HG03066 (cell line): ENCODE measurements at regions not wholly inside any gene's neighbourhood (a gene's known extent, or its start where the extent isn't known, plus 50 kb on each side); places are given as distances from the start of the nearest gene placed in this dataset.

Experiments used
- ATAC-seq: cut with Tn5 transposase; IDR thresholded peaks from one replicate; pipeline ENCODE4 v1.9.1; 2021; ENCODE audit warnings: low read depth; ENCODE audit not compliant: unreplicated experiment

- no peak for ATAC-seq
Observed at GRCh38 chr7:15947754-15948153, 261.3 kb upstream of the MEOX2 start.

DNA sequence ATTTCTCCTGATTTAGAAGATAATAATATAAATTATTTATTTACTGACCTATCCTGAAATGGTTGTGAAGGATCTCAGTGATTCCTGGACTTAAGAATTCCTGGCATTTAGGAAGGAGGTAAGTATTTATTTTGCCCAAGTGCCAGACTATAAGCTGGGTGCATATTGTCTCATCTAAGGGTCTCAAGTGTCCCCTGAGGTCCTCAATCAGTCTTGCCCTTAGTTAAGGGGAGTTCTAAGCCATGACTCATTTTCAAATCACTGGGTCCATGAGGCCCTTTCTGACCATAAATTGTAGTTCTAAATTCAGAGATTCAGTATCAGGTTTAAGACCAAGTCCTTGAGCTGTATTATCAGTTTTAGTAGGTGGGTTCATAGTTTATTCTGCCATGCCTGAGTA is 251.6 kb upstream of the MEOX2 start:
- ATAC-seq: no peak

- no peak for ATAC-seq
Observed at GRCh38 chr7:15937571-15937970, 251.1 kb upstream of the MEOX2 start.

DNA sequence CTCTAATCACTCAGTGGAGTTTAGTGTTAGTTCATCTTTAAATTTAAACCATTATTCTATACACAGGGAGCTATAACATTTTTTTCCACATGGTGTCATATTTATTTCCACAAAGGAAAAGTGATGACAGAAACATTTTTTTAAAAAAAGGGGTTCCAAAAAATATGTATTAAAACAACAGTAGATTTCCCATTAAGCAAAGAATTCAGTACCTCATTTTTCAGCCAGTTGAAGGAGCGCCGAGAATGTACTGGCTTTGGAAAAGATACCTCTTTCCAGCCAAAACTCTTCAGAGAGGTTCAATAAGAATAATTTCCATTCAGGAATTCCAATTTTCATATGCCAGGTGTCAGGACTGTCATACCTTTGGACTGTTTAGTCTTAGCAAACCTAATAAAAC is 250.5 kb upstream of the MEOX2 start:
- ATAC-seq: no peak

DNA sequence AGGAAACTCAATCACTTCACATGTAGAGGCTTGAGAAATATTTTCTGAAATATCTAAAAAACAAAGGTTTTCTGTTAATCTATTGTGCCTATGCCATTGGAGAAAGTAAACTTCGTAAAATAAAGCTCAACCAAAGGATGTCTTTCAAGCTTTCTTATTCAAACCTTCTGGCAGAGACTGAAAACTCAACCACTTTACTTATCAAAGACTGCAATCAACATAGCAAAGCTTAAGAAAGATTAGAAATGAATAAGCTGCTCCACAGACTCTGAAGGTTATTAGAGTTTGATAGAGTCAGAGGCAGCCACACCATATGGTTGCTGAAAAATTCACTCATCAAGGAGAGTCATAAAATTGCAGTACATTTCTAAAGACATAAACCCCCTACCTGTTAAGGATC is 245.8 kb upstream of the MEOX2 start:
- ATAC-seq: no peak

DNA sequence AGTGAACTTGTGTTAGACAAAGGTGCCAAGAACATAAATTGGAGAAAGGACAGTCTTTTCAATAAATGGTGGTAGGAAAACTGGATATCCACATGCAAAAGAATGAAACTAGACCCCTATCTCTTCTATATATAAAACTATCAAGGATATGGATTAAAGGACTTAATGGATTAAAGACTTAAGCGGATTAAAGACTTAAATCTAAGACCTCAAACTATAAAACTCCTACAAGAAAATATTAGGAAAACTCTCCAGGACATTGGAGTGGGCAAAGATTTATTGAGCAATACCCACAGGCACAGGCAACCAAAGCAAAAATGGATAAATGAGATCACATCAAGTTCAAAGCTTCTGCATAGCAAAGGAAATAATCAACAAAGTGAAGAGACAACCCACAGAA is 242.9 kb upstream of the MEOX2 start:
- ATAC-seq: no peak

DNA sequence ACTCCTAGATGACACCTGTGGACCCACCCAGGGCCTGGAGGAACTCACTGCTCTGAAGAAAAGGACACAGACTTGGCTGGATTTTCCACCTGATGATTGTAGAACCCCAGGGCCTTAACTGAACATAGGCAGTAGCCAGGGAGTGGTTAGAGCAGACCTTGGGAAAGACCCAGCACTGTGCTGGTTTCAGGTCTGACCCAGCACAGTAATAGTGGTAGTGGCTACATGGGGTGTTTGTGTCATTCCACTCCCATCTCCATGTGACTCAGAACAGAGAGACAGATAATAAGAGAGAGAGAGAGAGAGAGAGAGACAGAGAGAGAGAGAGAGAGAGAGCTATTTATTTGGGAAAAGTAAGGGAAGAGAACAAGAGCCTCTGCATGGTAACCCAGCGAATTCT is 239.1 kb upstream of the MEOX2 start:
- ATAC-seq: no peak

- ATAC-seq: no peak
Observed at GRCh38 chr7:15924910-15925309, 238.4 kb upstream of the MEOX2 start.

DNA sequence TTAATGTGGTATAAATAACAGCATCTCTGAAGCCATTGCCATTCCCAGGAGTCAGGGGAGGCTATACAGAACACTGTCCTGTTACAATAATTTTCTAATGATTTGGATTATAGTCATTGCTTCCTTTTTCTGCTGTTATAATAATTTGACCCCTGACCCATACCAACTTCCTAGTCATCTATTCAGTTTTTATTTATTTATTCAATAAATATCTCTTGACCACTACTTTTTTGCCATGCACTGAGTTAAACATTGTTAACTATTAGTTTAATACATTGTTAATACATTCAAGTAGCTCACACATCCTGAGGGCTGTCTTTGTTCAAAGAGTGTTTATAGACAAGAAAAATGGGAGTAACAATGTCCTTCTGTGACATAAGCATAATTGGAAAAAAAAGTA is 235.5 kb upstream of the MEOX2 start:
- no peak for ATAC-seq

GRCh38 chr7:15921576-15921975 is 235.1 kb upstream of the MEOX2 start:
- ATAC-seq: no peak

DNA sequence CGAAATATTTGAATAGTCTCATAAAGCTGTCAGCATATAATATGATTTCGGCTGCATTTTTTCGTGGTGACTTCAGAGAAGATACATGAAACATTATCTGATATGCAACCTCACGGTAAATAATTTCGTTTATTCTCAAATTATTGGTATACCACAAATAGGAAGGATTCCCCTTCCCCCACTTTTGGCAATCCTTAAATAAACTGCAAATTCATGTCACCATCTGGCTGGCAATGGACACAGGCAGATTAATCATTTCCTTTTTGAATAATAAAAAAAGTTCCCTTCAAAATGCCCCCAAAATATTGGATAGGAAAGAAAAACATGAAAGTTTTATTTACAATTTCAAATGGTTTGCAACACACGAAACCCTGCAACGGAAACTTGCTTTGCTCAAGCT is 234.5 kb upstream of the MEOX2 start:
- no peak for ATAC-seq

- ATAC-seq: no peak
Observed at GRCh38 chr7:15916681-15917380, 230.3 kb upstream of the MEOX2 start.

DNA sequence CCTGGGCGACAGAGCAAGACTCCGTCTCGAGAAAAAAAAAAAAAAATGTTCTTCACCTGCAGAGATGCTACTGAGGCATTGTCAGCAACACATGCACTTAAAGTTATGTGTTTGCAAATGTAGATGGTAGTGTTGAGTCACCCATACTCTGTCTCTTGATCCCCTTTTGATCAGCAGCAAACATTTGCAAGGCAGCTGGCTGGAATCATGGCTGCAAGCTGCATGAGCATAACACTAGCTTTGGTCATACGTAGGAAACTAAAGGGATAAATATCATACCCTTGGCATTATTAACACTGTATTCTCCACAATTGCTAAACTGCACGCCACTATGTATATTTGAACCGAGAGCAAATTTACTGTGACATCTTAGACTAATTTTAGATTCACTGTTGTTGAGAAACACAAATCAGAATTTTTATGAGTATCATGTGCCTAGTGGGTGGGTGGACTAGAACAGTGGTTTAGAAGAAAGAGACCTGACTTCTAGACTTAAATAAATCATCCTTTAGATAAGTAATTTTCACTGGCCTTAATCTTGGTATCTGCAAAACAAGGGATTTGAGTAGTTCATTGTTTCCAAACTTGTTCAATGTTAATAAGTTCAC is 229.3 kb upstream of the MEOX2 start:
- ATAC-seq: no peak

- ATAC-seq: no peak
Observed at GRCh38 chr7:15914611-15915010, 228.1 kb upstream of the MEOX2 start.

DNA sequence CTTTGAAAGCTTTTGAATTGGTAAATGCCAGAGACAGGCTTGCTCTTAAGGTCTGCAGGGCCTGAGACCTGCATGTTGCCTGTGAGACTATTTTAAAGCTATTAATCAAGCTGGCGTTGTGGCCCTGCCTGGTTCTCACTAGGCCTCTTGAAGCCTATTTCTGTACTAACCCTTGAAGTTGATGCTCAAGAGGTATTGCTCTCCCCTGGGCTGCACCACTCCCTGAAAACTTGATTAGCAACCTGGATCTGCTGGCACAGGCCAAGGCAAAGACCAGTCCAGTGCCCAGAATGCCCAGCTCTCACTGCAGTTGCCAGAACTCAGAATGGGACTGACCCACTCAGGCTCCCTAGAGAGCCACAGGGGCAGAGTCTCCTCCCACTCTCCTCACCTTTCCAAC is 220.0 kb upstream of the MEOX2 start:
- no peak for ATAC-seq

DNA sequence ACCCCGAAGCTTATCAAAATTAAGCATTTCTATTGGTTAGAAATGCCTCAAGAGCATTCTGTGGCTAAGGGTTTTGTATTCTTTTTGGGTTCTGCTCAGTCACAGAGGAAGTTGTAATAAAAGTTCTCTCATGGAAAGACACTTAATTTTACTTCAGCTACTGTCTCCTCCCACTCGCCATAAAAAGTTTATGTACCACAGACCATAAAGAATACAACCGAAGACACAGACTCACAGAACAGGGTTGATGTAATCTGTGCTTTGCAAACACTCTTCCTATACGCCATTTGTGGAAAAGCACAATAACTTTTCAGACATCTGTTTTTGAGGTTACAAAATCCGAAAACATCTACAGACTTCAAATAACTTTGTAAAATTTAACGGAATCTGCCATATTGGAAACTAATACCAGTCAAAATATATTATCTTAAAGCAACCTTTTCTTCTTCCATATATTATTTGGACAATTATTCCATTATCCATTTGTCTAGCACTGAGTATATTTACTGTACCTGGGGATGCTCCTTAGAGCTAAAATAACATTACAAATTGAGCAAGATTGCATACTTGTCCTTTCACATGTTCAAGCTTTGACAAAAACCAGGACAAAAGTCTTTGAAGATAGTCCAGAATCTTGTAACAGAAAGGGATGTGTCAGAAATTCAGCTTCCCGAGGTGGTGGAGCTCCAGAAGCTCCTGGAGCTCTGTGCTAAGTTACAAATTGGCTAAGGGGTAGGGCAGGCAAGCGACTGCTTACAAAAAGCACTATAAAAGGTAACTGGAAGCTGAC is 219.0 kb upstream of the MEOX2 start:
- ATAC-seq: no peak

DNA sequence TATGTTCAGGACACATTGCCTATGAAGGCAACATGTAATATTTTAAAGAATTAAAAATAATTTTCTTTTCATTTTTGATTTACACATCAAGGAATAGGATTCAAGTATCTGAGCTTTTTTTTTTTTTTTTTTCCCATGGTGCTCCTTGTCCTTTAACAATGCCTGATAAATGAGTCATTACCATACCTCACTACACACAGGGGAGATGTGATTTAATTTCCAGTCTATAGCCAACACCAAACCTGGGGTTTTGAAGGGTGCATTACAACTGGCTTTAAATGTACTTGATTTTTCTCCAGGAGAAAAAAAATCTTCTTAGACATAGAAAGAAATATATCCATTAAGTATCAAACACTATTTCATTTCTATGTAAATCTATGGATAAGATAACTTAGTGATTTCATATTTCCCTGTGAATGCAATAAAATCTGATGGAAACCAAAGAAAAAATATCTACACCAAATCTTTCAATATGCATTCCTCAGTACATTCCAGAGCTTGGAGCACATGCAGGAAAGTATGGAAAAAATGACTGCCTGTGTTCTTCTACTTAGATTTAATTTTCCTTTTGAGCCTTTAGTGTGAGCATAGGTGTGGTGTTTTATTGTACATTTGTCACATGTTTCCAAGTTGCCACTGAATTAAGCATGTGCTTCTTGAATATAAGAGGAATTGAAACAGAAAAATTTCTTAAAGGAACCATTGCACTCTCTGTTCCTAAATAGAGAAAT is 204.8 kb upstream of the MEOX2 start:
- no peak for ATAC-seq

DNA sequence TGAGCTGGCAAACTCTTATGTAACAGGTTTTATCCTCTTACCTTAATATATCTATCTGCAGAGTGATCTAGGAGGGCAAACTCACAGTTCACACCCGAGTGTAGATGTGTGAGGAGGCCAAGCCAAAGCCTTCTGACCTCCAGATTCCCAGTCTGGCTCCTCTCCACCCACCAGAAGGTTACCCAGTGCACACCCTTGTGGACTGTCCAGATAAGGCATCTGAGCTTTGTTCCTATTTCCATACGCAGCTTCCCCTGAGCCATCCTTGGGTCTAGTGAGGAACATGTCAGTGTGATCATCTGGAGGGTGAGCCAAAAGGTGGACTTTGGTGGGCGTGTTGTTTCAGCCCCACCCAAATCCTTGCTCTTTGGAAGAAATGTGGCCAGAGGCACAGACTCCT is 203.0 kb upstream of the MEOX2 start:
- ATAC-seq: no peak

- ATAC-seq: no peak
Observed at GRCh38 chr7:15888090-15888489, 201.6 kb upstream of the MEOX2 start.

GRCh38 chr7:15886626-15887025 is 200.1 kb upstream of the MEOX2 start:
- ATAC-seq: no peak

GRCh38 chr7:15885678-15886077 is 199.2 kb upstream of the MEOX2 start:
- ATAC-seq: no peak
